HCT116 (cell line): ENCODE measurements at regions not wholly inside any gene's neighbourhood (a gene's known extent, or its start where the extent isn't known, plus 50 kb on each side); places are given as distances from the start of the nearest gene placed in this dataset.

Experiments used
- POLR2AphosphoS5 ChIP-seq: IDR thresholded peaks from 2 replicates; pipeline ENCODE4 v1.6.1; 2011; ENCODE audit warnings: mild to moderate bottlenecking, low read depth, low read length, moderate library complexity
- RAD21 ChIP-seq: IDR thresholded peaks from 2 replicates; pipeline ENCODE4 v1.6.1; 2012; ENCODE audit warnings: low read depth, mild to moderate bottlenecking
- TF ChIP-seq, protein P1 (sequence below), 3 experiments: fragments of 200-600 bp in 1 of 3; sonication (generic) in 1 of 3; IDR thresholded peaks in 2 of 3; conservative IDR thresholded peaks in 1 of 3; 2 replicates each; pipeline ENCODE4 v1.5.1; 2012 to 2017; ENCODE audit warnings: low read depth in 2 of 3, low read length in 2 of 3, antibody characterized with exemption in 1 of 3, borderline replicate concordance in 1 of 3, control low read depth in 1 of 3, mild to moderate bottlenecking in 1 of 3, mixed read lengths in 1 of 3, mixed run types in 1 of 3, moderate library complexity in 1 of 3; ENCODE audit not compliant: insufficient read depth in 1 of 3
- TF ChIP-seq, protein P2 (sequence below): IDR thresholded peaks from 2 replicates; pipeline ENCODE4 v1.6.1; 2012; ENCODE audit warnings: low read depth

DNA sequence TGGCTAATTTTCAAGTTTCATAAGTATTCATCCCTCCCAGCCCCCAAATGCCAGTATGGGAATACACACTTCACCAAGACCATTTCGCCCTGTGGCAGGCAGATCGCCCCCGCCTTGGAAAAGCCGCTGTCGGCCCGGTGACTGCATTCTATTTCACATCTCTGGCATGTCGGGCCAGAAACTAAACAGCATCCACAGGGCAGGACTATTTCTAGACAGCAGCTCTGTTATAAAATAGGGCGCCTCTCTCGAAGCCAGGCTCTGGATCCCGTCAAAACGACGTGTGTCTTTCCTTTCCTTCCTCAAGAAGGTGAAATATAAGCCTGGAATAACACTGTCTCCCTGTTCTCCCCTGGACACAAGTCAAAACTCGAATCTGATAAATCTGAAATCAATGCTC is 56.8 kb downstream of the GSC start:
- TF ChIP-seq RAD21 (no peak), POLR2AphosphoS5 (no peak)
- TF ChIP-seq, protein P1, sequence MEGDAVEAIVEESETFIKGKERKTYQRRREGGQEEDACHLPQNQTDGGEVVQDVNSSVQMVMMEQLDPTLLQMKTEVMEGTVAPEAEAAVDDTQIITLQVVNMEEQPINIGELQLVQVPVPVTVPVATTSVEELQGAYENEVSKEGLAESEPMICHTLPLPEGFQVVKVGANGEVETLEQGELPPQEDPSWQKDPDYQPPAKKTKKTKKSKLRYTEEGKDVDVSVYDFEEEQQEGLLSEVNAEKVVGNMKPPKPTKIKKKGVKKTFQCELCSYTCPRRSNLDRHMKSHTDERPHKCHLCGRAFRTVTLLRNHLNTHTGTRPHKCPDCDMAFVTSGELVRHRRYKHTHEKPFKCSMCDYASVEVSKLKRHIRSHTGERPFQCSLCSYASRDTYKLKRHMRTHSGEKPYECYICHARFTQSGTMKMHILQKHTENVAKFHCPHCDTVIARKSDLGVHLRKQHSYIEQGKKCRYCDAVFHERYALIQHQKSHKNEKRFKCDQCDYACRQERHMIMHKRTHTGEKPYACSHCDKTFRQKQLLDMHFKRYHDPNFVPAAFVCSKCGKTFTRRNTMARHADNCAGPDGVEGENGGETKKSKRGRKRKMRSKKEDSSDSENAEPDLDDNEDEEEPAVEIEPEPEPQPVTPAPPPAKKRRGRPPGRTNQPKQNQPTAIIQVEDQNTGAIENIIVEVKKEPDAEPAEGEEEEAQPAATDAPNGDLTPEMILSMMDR (IDR thresholded peaks at IDR 0.05 in 2 of 3, conservative IDR thresholded peaks at IDR 0.05 in 1 of 3; ENCODE audit: borderline replicate concordance in 1 of 3, insufficient read depth in 1 of 3, low read depth in 2 of 3, low read length in 2 of 3): no peak
- TF ChIP-seq, protein P2, sequence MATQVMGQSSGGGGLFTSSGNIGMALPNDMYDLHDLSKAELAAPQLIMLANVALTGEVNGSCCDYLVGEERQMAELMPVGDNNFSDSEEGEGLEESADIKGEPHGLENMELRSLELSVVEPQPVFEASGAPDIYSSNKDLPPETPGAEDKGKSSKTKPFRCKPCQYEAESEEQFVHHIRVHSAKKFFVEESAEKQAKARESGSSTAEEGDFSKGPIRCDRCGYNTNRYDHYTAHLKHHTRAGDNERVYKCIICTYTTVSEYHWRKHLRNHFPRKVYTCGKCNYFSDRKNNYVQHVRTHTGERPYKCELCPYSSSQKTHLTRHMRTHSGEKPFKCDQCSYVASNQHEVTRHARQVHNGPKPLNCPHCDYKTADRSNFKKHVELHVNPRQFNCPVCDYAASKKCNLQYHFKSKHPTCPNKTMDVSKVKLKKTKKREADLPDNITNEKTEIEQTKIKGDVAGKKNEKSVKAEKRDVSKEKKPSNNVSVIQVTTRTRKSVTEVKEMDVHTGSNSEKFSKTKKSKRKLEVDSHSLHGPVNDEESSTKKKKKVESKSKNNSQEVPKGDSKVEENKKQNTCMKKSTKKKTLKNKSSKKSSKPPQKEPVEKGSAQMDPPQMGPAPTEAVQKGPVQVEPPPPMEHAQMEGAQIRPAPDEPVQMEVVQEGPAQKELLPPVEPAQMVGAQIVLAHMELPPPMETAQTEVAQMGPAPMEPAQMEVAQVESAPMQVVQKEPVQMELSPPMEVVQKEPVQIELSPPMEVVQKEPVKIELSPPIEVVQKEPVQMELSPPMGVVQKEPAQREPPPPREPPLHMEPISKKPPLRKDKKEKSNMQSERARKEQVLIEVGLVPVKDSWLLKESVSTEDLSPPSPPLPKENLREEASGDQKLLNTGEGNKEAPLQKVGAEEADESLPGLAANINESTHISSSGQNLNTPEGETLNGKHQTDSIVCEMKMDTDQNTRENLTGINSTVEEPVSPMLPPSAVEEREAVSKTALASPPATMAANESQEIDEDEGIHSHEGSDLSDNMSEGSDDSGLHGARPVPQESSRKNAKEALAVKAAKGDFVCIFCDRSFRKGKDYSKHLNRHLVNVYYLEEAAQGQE: no peak
